OCI-LY1 (cell line): ENCODE measurements at regions not wholly inside any gene's neighbourhood (a gene's known extent, or its start where the extent isn't known, plus 50 kb on each side); places are given as distances from the start of the nearest gene placed in this dataset.

Source experiments
- H2AFZ ChIP-seq: fragments of 200-600 bp; sonication (generic), shearing (Covaris generic); 2 replicates; pipeline ENCODE4 v1.6.0; 2014; ENCODE audit warnings: antibody characterized with exemption, mild to moderate bottlenecking, low read length
- H3F3A ChIP-seq: fragments of 200-600 bp; sonication (generic), shearing (Covaris generic); 2 replicates; pipeline ENCODE4 v1.6.0; 2014; ENCODE audit warnings: mild to moderate bottlenecking, antibody characterized with exemption, low read length, moderate library complexity; ENCODE audit not compliant: insufficient read depth
- H3K27ac ChIP-seq: fragments of 200-600 bp; sonication (generic); 2 replicates; pipeline ENCODE4 v1.5.1; 2014; ENCODE audit warnings: low read length, mixed run types, mild to moderate bottlenecking, low read depth; ENCODE audit not compliant: poor library complexity, severe bottlenecking
- H3K27me3 ChIP-seq: fragments of 200-600 bp; sonication (generic); 2 replicates; pipeline ENCODE4 v1.6.0; 2014; ENCODE audit warnings: antibody characterized with exemption, mild to moderate bottlenecking, low read length, moderate library complexity; ENCODE audit not compliant: insufficient read depth
- H3K36me3 ChIP-seq: fragments of 200-600 bp; sonication (generic); 2 replicates; pipeline ENCODE4 v1.6.1; 2014; ENCODE audit warnings: mild to moderate bottlenecking, antibody characterized with exemption, low read length, moderate library complexity, mixed read lengths; ENCODE audit not compliant: insufficient read depth
- H3K4me1 ChIP-seq: fragments of 200-600 bp; sonication (generic); 2 replicates; pipeline ENCODE4 v1.5.1; 2014; ENCODE audit warnings: mild to moderate bottlenecking, low read length, moderate library complexity; ENCODE audit not compliant: insufficient read depth, severe bottlenecking
- H3K4me2 ChIP-seq: fragments of 200-600 bp; sonication (generic), shearing (Covaris generic); 2 replicates; pipeline ENCODE4 v1.6.1; 2014; ENCODE audit warnings: low read length
- H3K4me3 ChIP-seq: fragments of 200-600 bp; sonication (generic); 2 replicates; pipeline ENCODE4 v1.5.1; 2014; ENCODE audit warnings: low read length, low read depth, mild to moderate bottlenecking, mixed read lengths; ENCODE audit not compliant: poor library complexity, severe bottlenecking
- H3K79me2 ChIP-seq: fragments of 200-600 bp; shearing (Covaris generic); 2 replicates; pipeline ENCODE4 v1.6.1; 2016; ENCODE audit warnings: mixed run types, low read length, mixed read lengths; ENCODE audit not compliant: insufficient read depth
- H3K9ac ChIP-seq: fragments of 200-600 bp; sonication (generic), shearing (Covaris generic); 2 replicates; pipeline ENCODE4 v1.6.1; 2014; ENCODE audit warnings: mild to moderate bottlenecking, low read length, mixed read lengths
- H3K9me2 ChIP-seq: fragments of 200-600 bp; sonication (generic), shearing (Covaris generic); 2 replicates; pipeline ENCODE4 v1.6.1; 2014; ENCODE audit warnings: low read depth, mild to moderate bottlenecking, low read length, mixed read lengths
- H3K9me3 ChIP-seq: fragments of 200-600 bp; shearing (Covaris generic); 2 replicates; pipeline ENCODE4 v1.6.1; 2014; ENCODE audit warnings: low read length, mixed read lengths
- H4K20me1 ChIP-seq: fragments of 200-600 bp; sonication (generic), shearing (Covaris generic); 2 replicates; pipeline ENCODE4 v1.6.0; 2016; ENCODE audit warnings: mild to moderate bottlenecking, low read length; ENCODE audit not compliant: insufficient read depth
- CTCF ChIP-seq: fragments of 200-600 bp; sonication (generic), shearing (Covaris generic); IDR thresholded peaks from 2 replicates; pipeline ENCODE4 v1.5.1; 2017; ENCODE audit warnings: mild to moderate bottlenecking, antibody characterized with exemption, low read length, moderate library complexity, mixed read lengths
- EZH2 ChIP-seq: fragments of 200-600 bp; sonication (generic), shearing (Covaris generic); IDR thresholded peaks from 2 replicates; pipeline ENCODE4 v1.8.0; 2017; ENCODE audit warnings: borderline replicate concordance, mixed run types, mild to moderate bottlenecking, antibody characterized with exemption, low read length, moderate library complexity, mixed read lengths

- H3K9me3 ChIP-seq, result no peaks in the 10 kb centered on the region
- no peaks in the 10 kb centered on the region for H3K9me2 ChIP-seq
- no peak overlapping the region for H2AFZ ChIP-seq
- no peak overlapping the region for H3K4me2 ChIP-seq
- H3F3A ChIP-seq, result no peaks in the 10 kb centered on the region
- H3K4me1 ChIP-seq, result peaks cover 8% of the 10 kb centered on the region
- no peak overlapping the region for H3K9ac ChIP-seq
- TF ChIP-seq CTCF (no peak), EZH2 (no peak)
- H3K79me2 ChIP-seq, result no peaks in the 10 kb centered on the region
- H4K20me1 ChIP-seq, result no peaks in the 10 kb centered on the region
- no peak overlapping the region for H3K27ac ChIP-seq
- no peak overlapping the region for H3K4me3 ChIP-seq
- H3K27me3 ChIP-seq, result no peaks in the 10 kb centered on the region
- no peaks in the 10 kb centered on the region for H3K36me3 ChIP-seq
These were observed 920.5 kb downstream of the LRFN5 start for GRCh38 chr14:42527141-42527540.

- Histone ChIP-seq H3K9me3 (no peaks in the 10 kb centered on the region), H3K4me2 (peak overlapping the region; percentile 49), H3K79me2 (no peaks in the 10 kb centered on the region), H3K36me3 (no peaks in the 10 kb centered on the region), H3K4me1 (peaks cover 8% of the 10 kb centered on the region), H4K20me1 (no peaks in the 10 kb centered on the region), H3K27ac (no peak overlapping the region), H3K4me3 (no peak overlapping the region), H3K9ac (no peak overlapping the region), H2AFZ (no peak overlapping the region), H3K27me3 (no peaks in the 10 kb centered on the region), H3F3A (no peaks in the 10 kb centered on the region), H3K9me2 (no peaks in the 10 kb centered on the region)
- TF ChIP-seq EZH2 (no peak), CTCF (no peak)
These were observed 917.0 kb downstream of the LRFN5 start for GRCh38 chr14:42523666-42524065.

- H3K9me2 ChIP-seq, result no peaks in the 10 kb centered on the region
- no peak overlapping the region for H3K4me2 ChIP-seq
- no peaks in the 10 kb centered on the region for H3K9me3 ChIP-seq
- H3K9ac ChIP-seq, result no peak overlapping the region
- H3F3A ChIP-seq, result no peaks in the 10 kb centered on the region
- no peaks in the 10 kb centered on the region for H4K20me1 ChIP-seq
- no peak overlapping the region for H3K4me3 ChIP-seq
- H2AFZ ChIP-seq, result no peak overlapping the region
- H3K79me2 ChIP-seq, result no peaks in the 10 kb centered on the region
- TF ChIP-seq EZH2, result no peak
- TF ChIP-seq CTCF, result no peak
- no peaks in the 10 kb centered on the region for H3K4me1 ChIP-seq
- no peaks in the 10 kb centered on the region for H3K36me3 ChIP-seq
- H3K27ac ChIP-seq, result no peak overlapping the region
- H3K27me3 ChIP-seq, result no peaks in the 10 kb centered on the region
These were observed 911.3 kb downstream of the LRFN5 start for GRCh38 chr14:42517806-42518500.
